Gastrocnemius medialis (tissue), 4 donors: ENCODE measurements at regions not wholly inside any gene's neighbourhood (a gene's known extent, or its start where the extent isn't known, plus 50 kb on each side); places are given as distances from the start of the nearest gene placed in this dataset.

Source experiments
- POLR2A ChIP-seq, 2 donors: fragments of 450-650 bp; IDR thresholded peaks; one replicate each; pipeline ENCODE4 v1.6.1; 2017; ENCODE audit warnings: antibody characterized with exemption in 2 of 2, mild to moderate bottlenecking in 2 of 2, moderate library complexity in 2 of 2
- TF ChIP-seq, protein P1 (sequence below), 5 experiments: fragments of 450-650 bp in 3 of 5; fragments of 200-600 bp in 2 of 5; sonication (generic) in 2 of 5; IDR thresholded peaks in 4 of 5; conservative IDR thresholded peaks in 1 of 5; 1 replicate in 4 of 5; 2 replicates in 1 of 5; pipeline ENCODE4 v1.5.1; 2016 to 2019; ENCODE audit warnings: antibody characterized with exemption in 5 of 5, mild to moderate bottlenecking in 3 of 5, moderate library complexity in 3 of 5

DNA sequence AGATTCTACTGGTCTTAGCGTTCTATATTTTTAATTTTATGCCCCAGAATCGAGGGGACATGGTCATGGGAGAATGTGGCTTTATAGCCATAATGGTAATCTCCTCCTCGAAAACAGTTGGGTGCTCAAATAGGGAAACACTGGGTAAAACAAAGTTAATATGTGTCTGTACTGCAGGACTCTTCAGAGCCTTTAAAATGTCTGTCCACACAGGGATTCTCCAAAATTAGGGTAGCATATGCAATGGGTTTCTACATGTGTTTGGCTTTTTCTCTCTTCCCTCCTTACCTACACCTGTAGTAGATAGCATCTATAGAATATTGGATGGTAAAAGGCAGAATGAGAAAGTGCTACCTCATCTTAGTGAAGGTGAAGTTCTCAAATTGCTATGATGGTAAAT, 130.0 kb upstream of the NR3C1 start:
- TF ChIP-seq, protein P1, sequence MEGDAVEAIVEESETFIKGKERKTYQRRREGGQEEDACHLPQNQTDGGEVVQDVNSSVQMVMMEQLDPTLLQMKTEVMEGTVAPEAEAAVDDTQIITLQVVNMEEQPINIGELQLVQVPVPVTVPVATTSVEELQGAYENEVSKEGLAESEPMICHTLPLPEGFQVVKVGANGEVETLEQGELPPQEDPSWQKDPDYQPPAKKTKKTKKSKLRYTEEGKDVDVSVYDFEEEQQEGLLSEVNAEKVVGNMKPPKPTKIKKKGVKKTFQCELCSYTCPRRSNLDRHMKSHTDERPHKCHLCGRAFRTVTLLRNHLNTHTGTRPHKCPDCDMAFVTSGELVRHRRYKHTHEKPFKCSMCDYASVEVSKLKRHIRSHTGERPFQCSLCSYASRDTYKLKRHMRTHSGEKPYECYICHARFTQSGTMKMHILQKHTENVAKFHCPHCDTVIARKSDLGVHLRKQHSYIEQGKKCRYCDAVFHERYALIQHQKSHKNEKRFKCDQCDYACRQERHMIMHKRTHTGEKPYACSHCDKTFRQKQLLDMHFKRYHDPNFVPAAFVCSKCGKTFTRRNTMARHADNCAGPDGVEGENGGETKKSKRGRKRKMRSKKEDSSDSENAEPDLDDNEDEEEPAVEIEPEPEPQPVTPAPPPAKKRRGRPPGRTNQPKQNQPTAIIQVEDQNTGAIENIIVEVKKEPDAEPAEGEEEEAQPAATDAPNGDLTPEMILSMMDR (IDR thresholded peaks at IDR 0.05 in 4 of 5, conservative IDR thresholded peaks at IDR 0.05 in 1 of 5), result no peak
- TF ChIP-seq POLR2A (IDR thresholded peaks at IDR 0.05), result no peak
